IMR-90 (cell line): ENCODE measurements at regions not wholly inside any gene's neighbourhood (a gene's known extent, or its start where the extent isn't known, plus 50 kb on each side); places are given as distances from the start of the nearest gene placed in this dataset.

Experiments used
- ATAC-seq: fragments of 200-7000 bp; cut with Tn5 transposase; 2 replicates; pipeline ENCODE4 v1.9.1; 2020; ENCODE audit warnings: low read depth, mild to moderate bottlenecking, moderate library complexity
- BruUV-seq: library from RNA; stranded (reverse); fragments of 400-500 nt; replicated peaks from 2 replicates; lab custom pipeline; 2021; lab: Mats Ljungman, UMichigan
- CTCF ChIA-PET: fragments of 300-600 bp; formaldehyde crosslinking; extraction: SDS; loops from one replicate; lab custom pipeline; 2021; ENCODE audit warnings: antibody characterized with exemption; lab: Yijun Ruan, JAX
- POLR2A ChIA-PET: fragments of 300-600 bp; sonication (Branson Sonifier 250); formaldehyde crosslinking; loops from one replicate; lab custom pipeline; 2022; ENCODE audit warnings: antibody characterized with exemption; ENCODE audit not compliant: unreplicated experiment; lab: Charles Lee
- DNase-seq: peaks from one replicate; pipeline ENCODE4 v3.0.0; 2013
- H2AFZ ChIP-seq: replicated peaks from 2 replicates; pipeline ENCODE3; 2013; ENCODE audit warnings: low read length, mild to moderate bottlenecking; ENCODE audit not compliant: poor library complexity
- H2AK5ac ChIP-seq: 2 replicates; pipeline ENCODE4 v1.6.1; 2013; ENCODE audit warnings: low read depth, low read length, inconsistent platforms
- H2AK9ac ChIP-seq: replicated peaks from 2 replicates; pipeline ENCODE3; 2013; ENCODE audit warnings: mild to moderate bottlenecking, low read depth, low read length, moderate library complexity; ENCODE audit not compliant: poor library complexity
- H2BK120ac ChIP-seq: 2 replicates; pipeline ENCODE4 v1.6.1; 2013; ENCODE audit warnings: low read depth, low read length, inconsistent platforms
- H2BK15ac ChIP-seq: 3 replicates; pipeline ENCODE4 v1.6.1; 2013; ENCODE audit warnings: low read depth, low read length, inconsistent platforms
- H2BK20ac ChIP-seq: 2 replicates; pipeline ENCODE4 v1.6.1; 2013; ENCODE audit warnings: low read depth, mild to moderate bottlenecking, inconsistent platforms, low read length, moderate library complexity
- H2BK5ac ChIP-seq: 2 replicates; pipeline ENCODE4 v1.6.1; 2013; ENCODE audit warnings: mild to moderate bottlenecking, low read depth, low read length, inconsistent platforms; ENCODE audit not compliant: poor library complexity, severe bottlenecking
- H3K14ac ChIP-seq: replicated peaks from 2 replicates; pipeline ENCODE4 v1.6.1; 2013; ENCODE audit warnings: low read depth, low read length, inconsistent platforms
- H3K18ac ChIP-seq: 2 replicates; pipeline ENCODE4 v1.6.1; 2013; ENCODE audit warnings: low read depth, low read length, control low read depth
- H3K23ac ChIP-seq: 2 replicates; pipeline ENCODE4 v1.6.1; 2013; ENCODE audit warnings: low read depth, low read length, inconsistent platforms
- H3K27ac ChIP-seq: 2 replicates; pipeline ENCODE4 v1.5.1; 2013; ENCODE audit warnings: mild to moderate bottlenecking, control low read depth, low read length; ENCODE audit not compliant: insufficient read depth
- H3K27me3 ChIP-seq: 2 replicates; pipeline ENCODE4 v1.6.1; 2013; ENCODE audit warnings: low read length; ENCODE audit not compliant: control insufficient read depth, insufficient read depth
- H3K36me3 ChIP-seq: 2 replicates; pipeline ENCODE4 v1.6.1; 2013; ENCODE audit warnings: low read length, mixed read lengths; ENCODE audit not compliant: control insufficient read depth, insufficient read depth
- H3K4ac ChIP-seq: 2 replicates; pipeline ENCODE4 v1.6.1; 2013; ENCODE audit warnings: low read depth, low read length, inconsistent platforms
- H3K4me1 ChIP-seq: 2 replicates; pipeline ENCODE4 v1.6.1; 2013; ENCODE audit warnings: low read length, mixed read lengths; ENCODE audit not compliant: control insufficient read depth, insufficient read depth
- H3K4me2 ChIP-seq: 2 replicates; pipeline ENCODE4 v1.6.1; 2013; ENCODE audit warnings: low read depth, mild to moderate bottlenecking, control low read depth, low read length, moderate library complexity
- H3K4me3 ChIP-seq: 2 replicates; pipeline ENCODE4 v1.5.1; 2013; ENCODE audit warnings: low read depth, mild to moderate bottlenecking, control low read depth, low read length, moderate library complexity; ENCODE audit not compliant: insufficient read depth
- H3K56ac ChIP-seq: 2 replicates; pipeline ENCODE4 v1.6.1; 2013; ENCODE audit warnings: low read length, inconsistent platforms; ENCODE audit not compliant: insufficient read depth; ENCODE audit errors: extremely low read depth
- H3K79me1 ChIP-seq, 2 experiments: 2 replicates each; pipeline ENCODE4 v1.6.1; 2013; ENCODE audit warnings: low read length in 2 of 2, inconsistent platforms in 1 of 2, low read depth in 1 of 2
- H3K9ac ChIP-seq: 2 replicates; pipeline ENCODE4 v1.6.1; 2013; ENCODE audit warnings: low read depth, low read length, control low read depth
- H3K9me1 ChIP-seq: 2 replicates; pipeline ENCODE4 v1.6.1; 2013; ENCODE audit warnings: low read length, inconsistent platforms; ENCODE audit not compliant: insufficient read depth
- H3K9me3 ChIP-seq: 2 replicates; pipeline ENCODE4 v1.6.1; 2013; ENCODE audit warnings: low read length; ENCODE audit not compliant: control insufficient read depth, insufficient read depth
- H4K20me1 ChIP-seq: 2 replicates; pipeline ENCODE4 v1.6.1; 2013; ENCODE audit warnings: low read length, inconsistent platforms; ENCODE audit not compliant: insufficient read depth
- H4K5ac ChIP-seq: 2 replicates; pipeline ENCODE4 v1.6.1; 2013; ENCODE audit warnings: mild to moderate bottlenecking, low read depth, low read length, control low read depth
- H4K8ac ChIP-seq, 2 experiments: 2 replicates each; pipeline ENCODE4 v1.6.1; 2013; ENCODE audit warnings: low read depth in 2 of 2, low read length in 2 of 2, control low read depth in 1 of 2, inconsistent platforms in 1 of 2
- H4K91ac ChIP-seq: 2 replicates; pipeline ENCODE4 v1.6.1; 2013; ENCODE audit warnings: low read depth, low read length, inconsistent platforms; ENCODE audit not compliant: insufficient read depth
- BHLHE40 ChIP-seq: fragments of 150-350 bp; IDR thresholded peaks from 2 replicates; pipeline ENCODE4 v1.6.1; 2016; ENCODE audit warnings: mild to moderate bottlenecking, low read depth, low read length
- CEBPB ChIP-seq: IDR thresholded peaks from 2 replicates; pipeline ENCODE4 v1.6.1; 2012; ENCODE audit warnings: low read depth, low read length, improper control_type of control experiment
- CHD1 ChIP-seq: IDR thresholded peaks from 2 replicates; pipeline ENCODE4 v1.6.1; 2012; ENCODE audit warnings: low read depth, low read length, improper control_type of control experiment
- FOS ChIP-seq: fragments of 150-350 bp; IDR thresholded peaks from 2 replicates; pipeline ENCODE4 v1.6.1; 2016; ENCODE audit warnings: low read depth, low read length
- MAZ ChIP-seq: IDR thresholded peaks from 2 replicates; pipeline ENCODE4 v1.6.1; 2012; ENCODE audit warnings: low read depth, mild to moderate bottlenecking, low read length, improper control_type of control experiment, moderate library complexity, borderline replicate concordance
- MXI1 ChIP-seq: IDR thresholded peaks from 2 replicates; pipeline ENCODE4 v1.6.1; 2012; ENCODE audit warnings: low read depth, mild to moderate bottlenecking, low read length, moderate library complexity, borderline replicate concordance
- NFE2L2 ChIP-seq: fragments of 150-350 bp; IDR thresholded peaks from 2 replicates; pipeline ENCODE4 v1.6.1; 2016; ENCODE audit warnings: low read depth, mild to moderate bottlenecking, low read length
- POLR2A ChIP-seq: IDR thresholded peaks from 2 replicates; pipeline ENCODE4 v1.6.1; 2012; ENCODE audit warnings: mild to moderate bottlenecking, low read depth, low read length
- RAD21 ChIP-seq: IDR thresholded peaks from 2 replicates; pipeline ENCODE4 v1.6.1; 2012; ENCODE audit warnings: low read length, improper control_type of control experiment
- RFX5 ChIP-seq: IDR thresholded peaks from 2 replicates; pipeline ENCODE4 v1.8.0; 2012; ENCODE audit warnings: low read depth, mild to moderate bottlenecking, low read length, moderate library complexity
- SMC3 ChIP-seq: fragments of 150-350 bp; IDR thresholded peaks from 2 replicates; pipeline ENCODE4 v1.6.1; 2016; ENCODE audit warnings: low read depth, mild to moderate bottlenecking, antibody characterized with exemption, low read length, moderate library complexity
- WGBS, 2 experiments: methylation state at CpG; one replicate each; pipeline versions ENCODE4 v1.1.5 to v1.1.7; 2013; ENCODE audit warnings: missing lambda C conversion rate in 2 of 2; ENCODE audit not compliant: insufficient read length in 1 of 2; ENCODE audit errors: extremely low coverage in 2 of 2; 5-methylcytosine and 5-hydroxymethylcytosine counted together
- dilution Hi-C: fragments of 300-500 bp; cut with HindIII; formaldehyde crosslinking; loops from one replicate; pipeline ENCODE4 v1.14.3; 2018; ENCODE audit warnings: low sequenced_read_pairs; ENCODE audit not compliant: unreplicated experiment
- in situ Hi-C: fragments of 300-500 bp; cut with MboI; formaldehyde crosslinking; loops from 3 replicates; pipeline ENCODE4 v1.14.3; 2019; ENCODE audit warnings: low sequenced_read_pairs, inconsistent platforms, mixed read lengths
- intact Hi-C: fragments of 100-400 bp; cut with micrococcal nuclease; formaldehyde crosslinking; loops from 2 replicates; pipeline ENCODE4 v1.10.0; 2022
- TF ChIP-seq, protein P1 (sequence below): fragments of 150-350 bp; IDR thresholded peaks from 2 replicates; pipeline ENCODE4 v1.6.1; 2017; ENCODE audit warnings: mild to moderate bottlenecking, antibody characterized with exemption, low read length, low read depth
- TF ChIP-seq, protein P2 (sequence below): conservative IDR thresholded peaks from 2 replicates; pipeline ENCODE4 v1.5.1; 2012; ENCODE audit warnings: mild to moderate bottlenecking, low read depth, low read length, improper control_type of control experiment
- TF ChIP-seq, protein P3 (sequence below): fragments of 150-350 bp; IDR thresholded peaks from 2 replicates; pipeline ENCODE4 v1.6.1; 2016; ENCODE audit warnings: low read depth, mild to moderate bottlenecking, low read length, moderate library complexity, borderline replicate concordance

DNA sequence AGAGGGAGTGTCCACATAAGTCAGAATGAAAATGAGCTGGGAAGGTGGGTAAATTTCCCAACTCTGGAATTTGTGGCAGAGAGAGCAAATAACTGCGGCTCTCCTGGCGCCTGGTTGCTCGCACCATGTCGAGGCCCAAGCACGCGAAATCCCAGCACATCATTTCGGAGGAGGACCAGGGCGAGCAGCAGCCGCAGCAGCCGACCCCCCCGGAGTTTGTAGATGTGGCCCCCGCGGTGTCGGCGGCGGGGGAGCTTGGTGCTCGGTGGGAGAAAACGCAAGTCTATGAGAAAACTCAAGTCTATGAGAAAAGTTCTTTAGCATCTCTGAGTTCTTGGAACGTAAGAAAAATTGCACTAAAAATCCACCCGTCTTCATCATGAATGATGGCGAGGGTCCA, 60.3 kb downstream of the ACTBL2 start:
- Histone ChIP-seq H3K4me2 (no peak overlapping the region), H3K9ac (no peak overlapping the region), H4K91ac (no peak overlapping the region), H4K20me1 (no peaks in the 10 kb centered on the region), H3K79me1 (no peaks in the 10 kb centered on the region), H4K8ac (no peak overlapping the region), H3K23ac (no peak overlapping the region), H3K4me1 (no peaks in the 10 kb centered on the region; the same call in 1 of the 2 replicates), H3K27ac (no peak overlapping the region), H3K56ac (no peak overlapping the region), H2BK20ac (no peak overlapping the region), H2BK120ac (no peak overlapping the region), H3K14ac (no peak overlapping the region), H2AFZ (no peak overlapping the region), H3K18ac (no peak overlapping the region), H4K5ac (no peak overlapping the region), H2BK5ac (no peak overlapping the region), H3K9me1 (peaks cover under 1% of the 10 kb centered on the region; the same call in 1 of the 2 replicates), H2AK9ac (no peak overlapping the region), H3K4me3 (no peak overlapping the region), H3K4ac (no peak overlapping the region; the same call in 1 of the 2 replicates), H2AK5ac (no peak overlapping the region), H3K36me3 (no peaks in the 10 kb centered on the region), H3K9me3 (no peaks in the 10 kb centered on the region; the same call in 1 of the 2 replicates), H2BK15ac (no peak overlapping the region), H3K27me3 (no peaks in the 10 kb centered on the region)
- TF ChIP-seq MXI1: no peak
- TF ChIP-seq RAD21: no peak
- no peak for TF ChIP-seq RFX5
- TF ChIP-seq, protein P1, sequence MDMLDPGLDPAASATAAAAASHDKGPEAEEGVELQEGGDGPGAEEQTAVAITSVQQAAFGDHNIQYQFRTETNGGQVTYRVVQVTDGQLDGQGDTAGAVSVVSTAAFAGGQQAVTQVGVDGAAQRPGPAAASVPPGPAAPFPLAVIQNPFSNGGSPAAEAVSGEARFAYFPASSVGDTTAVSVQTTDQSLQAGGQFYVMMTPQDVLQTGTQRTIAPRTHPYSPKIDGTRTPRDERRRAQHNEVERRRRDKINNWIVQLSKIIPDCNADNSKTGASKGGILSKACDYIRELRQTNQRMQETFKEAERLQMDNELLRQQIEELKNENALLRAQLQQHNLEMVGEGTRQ: no peak
- no peak for TF ChIP-seq NFE2L2
- TF ChIP-seq, protein P2, sequence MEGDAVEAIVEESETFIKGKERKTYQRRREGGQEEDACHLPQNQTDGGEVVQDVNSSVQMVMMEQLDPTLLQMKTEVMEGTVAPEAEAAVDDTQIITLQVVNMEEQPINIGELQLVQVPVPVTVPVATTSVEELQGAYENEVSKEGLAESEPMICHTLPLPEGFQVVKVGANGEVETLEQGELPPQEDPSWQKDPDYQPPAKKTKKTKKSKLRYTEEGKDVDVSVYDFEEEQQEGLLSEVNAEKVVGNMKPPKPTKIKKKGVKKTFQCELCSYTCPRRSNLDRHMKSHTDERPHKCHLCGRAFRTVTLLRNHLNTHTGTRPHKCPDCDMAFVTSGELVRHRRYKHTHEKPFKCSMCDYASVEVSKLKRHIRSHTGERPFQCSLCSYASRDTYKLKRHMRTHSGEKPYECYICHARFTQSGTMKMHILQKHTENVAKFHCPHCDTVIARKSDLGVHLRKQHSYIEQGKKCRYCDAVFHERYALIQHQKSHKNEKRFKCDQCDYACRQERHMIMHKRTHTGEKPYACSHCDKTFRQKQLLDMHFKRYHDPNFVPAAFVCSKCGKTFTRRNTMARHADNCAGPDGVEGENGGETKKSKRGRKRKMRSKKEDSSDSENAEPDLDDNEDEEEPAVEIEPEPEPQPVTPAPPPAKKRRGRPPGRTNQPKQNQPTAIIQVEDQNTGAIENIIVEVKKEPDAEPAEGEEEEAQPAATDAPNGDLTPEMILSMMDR: no peak
- TF ChIP-seq, protein P3, sequence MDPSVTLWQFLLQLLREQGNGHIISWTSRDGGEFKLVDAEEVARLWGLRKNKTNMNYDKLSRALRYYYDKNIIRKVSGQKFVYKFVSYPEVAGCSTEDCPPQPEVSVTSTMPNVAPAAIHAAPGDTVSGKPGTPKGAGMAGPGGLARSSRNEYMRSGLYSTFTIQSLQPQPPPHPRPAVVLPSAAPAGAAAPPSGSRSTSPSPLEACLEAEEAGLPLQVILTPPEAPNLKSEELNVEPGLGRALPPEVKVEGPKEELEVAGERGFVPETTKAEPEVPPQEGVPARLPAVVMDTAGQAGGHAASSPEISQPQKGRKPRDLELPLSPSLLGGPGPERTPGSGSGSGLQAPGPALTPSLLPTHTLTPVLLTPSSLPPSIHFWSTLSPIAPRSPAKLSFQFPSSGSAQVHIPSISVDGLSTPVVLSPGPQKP: no peak
- TF ChIP-seq SMC3: no peak
- no peak for TF ChIP-seq CHD1
- no peak for TF ChIP-seq POLR2A
- no peak for TF ChIP-seq CEBPB
- TF ChIP-seq BHLHE40: no peak
- no peak for TF ChIP-seq MAZ
- no peak for TF ChIP-seq FOS
- dilution Hi-C loops: no loop called here
- intact Hi-C loops: no loop called here
- ATAC-seq (no peak), DNase-seq (no peak)
- WGBS, 2 experiments: 94% methylated on average over 19 of the region's 21 CpGs; no CpG with 5 or more reads in 1 of the 2 experiments
- CTCF ChIA-PET: interaction anchor here (0.6 kb wide), 3 partner anchors 12 to 1120 kb away, joined by 3 read pairs; no protein-coding TSS in a partner anchor
- in situ Hi-C loops: loop anchor here (25.0 kb wide), 1 partner anchor 1040 kb away; the partner anchor contains the start of gene PLK2
- POLR2A ChIA-PET: no interaction called here
- BruUV-seq: no TSS peak
